Endothelial cell of umbilical vein (primary cell): ENCODE measurements at regions not wholly inside any gene's neighbourhood (a gene's known extent, or its start where the extent isn't known, plus 50 kb on each side); places are given as distances from the start of the nearest gene placed in this dataset.

Source experiments
- BruUV-seq: library from RNA; stranded (reverse); fragments of 400-500 nt; replicated peaks from 2 replicates; lab custom pipeline; 2021; lab: Mats Ljungman, UMichigan
- CTCF ChIA-PET: fragments of 300-600, 350-600 bp; sonication (Branson Sonifier 250); formaldehyde crosslinking; loops from one replicate; lab custom pipeline; 2021; ENCODE audit warnings: antibody characterized with exemption, inconsistent platforms; lab: Charles Lee
- POLR2A ChIA-PET: fragments of 300-600, 350-600 bp; sonication (Branson Sonifier 250); formaldehyde crosslinking; loops from one replicate; lab custom pipeline; 2021; ENCODE audit warnings: antibody characterized with exemption, inconsistent platforms; lab: Charles Lee
- DNase-seq: peaks from one replicate; pipeline ENCODE4 v3.0.0-alpha.2; 2011; ENCODE audit warnings: low read depth, low spot score
- FAIRE-seq: peaks from 2 replicates; lab custom pipeline; 2011; peaks lifted over from hg19 to GRCh38; lab: Jason Lieb, UNC
- H2AFZ ChIP-seq: 2 replicates; pipeline ENCODE4 v1.6.0; 2012; ENCODE audit warnings: low read depth, low read length, control low read depth, inconsistent platforms
- H3K27ac ChIP-seq: 2 replicates; pipeline ENCODE4 v1.5.1; 2011; ENCODE audit warnings: low read depth, mild to moderate bottlenecking, control low read depth, low read length, moderate library complexity; ENCODE audit not compliant: insufficient read depth
- H3K27me3 ChIP-seq, 2 experiments: 2 replicates each; pipeline versions ENCODE4 v1.6.0 to v1.6.1; 2011; ENCODE audit warnings: low read length in 2 of 2, mixed read lengths in 1 of 2; ENCODE audit not compliant: control insufficient read depth in 2 of 2, insufficient read depth in 2 of 2
- H3K36me3 ChIP-seq, 2 experiments: 2 replicates in 1 of 2; 3 replicates in 1 of 2; pipeline ENCODE4 v1.5.1; 2011; ENCODE audit warnings: low read length in 2 of 2, mild to moderate bottlenecking in 1 of 2, moderate library complexity in 1 of 2; ENCODE audit not compliant: control insufficient read depth in 2 of 2, insufficient read depth in 2 of 2; ENCODE audit errors: extremely low read depth in 1 of 2
- H3K4me1 ChIP-seq: 3 replicates; pipeline ENCODE4 v1.5.1; 2011; ENCODE audit warnings: mild to moderate bottlenecking, low read length; ENCODE audit not compliant: control insufficient read depth, insufficient read depth; ENCODE audit errors: extremely low read depth
- H3K4me2 ChIP-seq: 2 replicates; pipeline ENCODE4 v1.6.1; 2011; ENCODE audit warnings: low read length, control low read depth, mixed read lengths; ENCODE audit not compliant: insufficient read depth
- H3K4me3 ChIP-seq, 3 experiments: fragments of 200-600 bp in 1 of 3; sonication (generic), shearing (Covaris generic) in 1 of 3; replicated peaks in 1 of 3; 2 replicates each; pipeline ENCODE4 v1.5.1; 2011 to 2016; ENCODE audit warnings: control low read depth in 3 of 3, low read length in 3 of 3, mild to moderate bottlenecking in 2 of 3, inconsistent platforms in 1 of 3, low read depth in 1 of 3, moderate library complexity in 1 of 3; ENCODE audit not compliant: insufficient read depth in 1 of 3
- H3K79me2 ChIP-seq: 2 replicates; pipeline ENCODE4 v1.6.0; 2012; ENCODE audit warnings: low read length, inconsistent platforms; ENCODE audit not compliant: control insufficient read depth, insufficient read depth
- H3K9ac ChIP-seq: replicated peaks from 2 replicates; pipeline ENCODE3; 2011; ENCODE audit warnings: low read length, control low read depth; ENCODE audit not compliant: insufficient read depth; ENCODE audit errors: extremely low read depth
- H3K9me1 ChIP-seq: replicated peaks from 3 replicates; pipeline ENCODE4 v1.6.0; 2011; ENCODE audit warnings: mild to moderate bottlenecking, low read length; ENCODE audit not compliant: control insufficient read depth, insufficient read depth; ENCODE audit errors: extremely low read depth
- H3K9me3 ChIP-seq: replicated peaks from 2 replicates; pipeline ENCODE4 v1.5.1; 2012; ENCODE audit warnings: low read length, inconsistent platforms; ENCODE audit not compliant: control insufficient read depth, insufficient read depth
- H4K20me1 ChIP-seq: replicated peaks from 2 replicates; pipeline ENCODE3; 2011; ENCODE audit warnings: mild to moderate bottlenecking, low read length; ENCODE audit not compliant: control insufficient read depth, insufficient read depth; ENCODE audit errors: extremely low read depth
- CTCF ChIP-seq, 2 donors: IDR thresholded peaks; 1 replicate in 1 of 2; 2 replicates in 1 of 2; pipeline ENCODE4 v1.5.1; 2011; ENCODE audit warnings: low read length in 2 of 2, mild to moderate bottlenecking in 2 of 2, moderate library complexity in 2 of 2, control low read depth in 1 of 2, inconsistent platforms in 1 of 2, low read depth in 1 of 2; ENCODE audit not compliant: insufficient read depth in 1 of 2; ENCODE audit errors: extremely low read depth in 1 of 2
- EZH2 ChIP-seq: IDR thresholded peaks from 2 replicates; pipeline ENCODE4 v1.6.1; 2012; ENCODE audit warnings: borderline replicate concordance, low read depth, mild to moderate bottlenecking, moderate library complexity, low read length, inconsistent platforms; ENCODE audit not compliant: severe bottlenecking
- FOS ChIP-seq: IDR thresholded peaks from 2 replicates; pipeline ENCODE4 v1.6.1; 2011; ENCODE audit warnings: mild to moderate bottlenecking, low read length, moderate library complexity, borderline replicate concordance; ENCODE audit not compliant: insufficient read depth
- GATA2 ChIP-seq: IDR thresholded peaks from 2 replicates; pipeline ENCODE4 v1.7.0; 2011; ENCODE audit warnings: low read depth, mild to moderate bottlenecking, moderate library complexity, mixed read lengths, low read length; ENCODE audit not compliant: insufficient read length, insufficient read depth
- JUN ChIP-seq: IDR thresholded peaks from 2 replicates; pipeline ENCODE4 v1.6.1; 2011; ENCODE audit warnings: borderline replicate concordance, low read depth; ENCODE audit not compliant: insufficient read length, insufficient read depth
- MAX ChIP-seq: IDR thresholded peaks from 2 replicates; pipeline ENCODE4 v1.6.1; 2011; ENCODE audit not compliant: insufficient read depth, insufficient read length
- MYC ChIP-seq: IDR thresholded peaks from one replicate; pipeline ENCODE4 v1.6.1; 2011; ENCODE audit warnings: mild to moderate bottlenecking, low read depth, low read length
- POLR2A ChIP-seq: IDR thresholded peaks from 2 replicates; pipeline ENCODE4 v1.6.1; 2012; ENCODE audit warnings: low read depth, mild to moderate bottlenecking, control low read depth, low read length
- POLR2AphosphoS5 ChIP-seq: IDR thresholded peaks from 2 replicates; pipeline ENCODE4 v1.6.1; 2012; ENCODE audit warnings: low read depth, mild to moderate bottlenecking, control low read depth, low read length, moderate library complexity; ENCODE audit not compliant: insufficient read depth
- dilution Hi-C: fragments of 300-500 bp; cut with MboI; formaldehyde crosslinking; loops from one replicate; pipeline ENCODE4 v1.15.0; 2019; ENCODE audit warnings: low sequenced_read_pairs; ENCODE audit not compliant: extremely low pct_ligation_motif_present
- intact Hi-C: fragments of 100-400 bp; cut with micrococcal nuclease; formaldehyde crosslinking; loops from one replicate; pipeline ENCODE4 v1.10.0; 2022

GRCh38 chr2:153232464-153232863 lies 246.1 kb downstream of the RPRM start:
- Histone ChIP-seq H3K9me3 (no peaks in the 10 kb centered on the region), H3K36me3 (no peaks in the 10 kb centered on the region), H4K20me1 (no peaks in the 10 kb centered on the region), H3K9ac (no peak overlapping the region), H3K27ac (no peak overlapping the region), H2AFZ (no peak overlapping the region), H3K9me1 (no peaks in the 10 kb centered on the region), H3K4me1 (no peaks in the 10 kb centered on the region), H3K4me2 (no peak overlapping the region), H3K27me3 (no peaks in the 10 kb centered on the region), H3K4me3 (no peak overlapping the region), H3K79me2 (no peaks in the 10 kb centered on the region)
- FAIRE-seq (no peak), DNase-seq (no peak)
- no peak for TF ChIP-seq MYC
- TF ChIP-seq MAX = no peak
- TF ChIP-seq POLR2AphosphoS5 = no peak
- no peak for TF ChIP-seq FOS
- TF ChIP-seq GATA2 = no peak
- no peak for TF ChIP-seq CTCF (IDR thresholded peaks at IDR 0.05; ENCODE audit: extremely low read depth in 1 of 2, insufficient read depth in 1 of 2, low read depth in 1 of 2, low read length in 2 of 2)
- TF ChIP-seq JUN = no peak
- TF ChIP-seq POLR2A = no peak
- no peak for TF ChIP-seq EZH2
- intact Hi-C loops = no loop called here
- dilution Hi-C loops = no loop called here
- BruUV-seq = no TSS peak
- CTCF ChIA-PET = no interaction called here
- POLR2A ChIA-PET = no interaction called here
